Neuronal stem cell (in vitro differentiated cells): ENCODE measurements at regions not wholly inside any gene's neighbourhood (a gene's known extent, or its start where the extent isn't known, plus 50 kb on each side); places are given as distances from the start of the nearest gene placed in this dataset.

ENCODE experiments used
- DNase-seq: peaks from one replicate; pipeline ENCODE4 v3.0.0-alpha.2; 2013; ENCODE audit warnings: low spot score
- H2AFZ ChIP-seq: one replicate; pipeline ENCODE4 v1.6.1; 2013; ENCODE audit warnings: mild to moderate bottlenecking, low read length, inconsistent platforms
- H2AK5ac ChIP-seq: 2 replicates; pipeline ENCODE4 v1.6.1; 2013; ENCODE audit warnings: low read depth, mild to moderate bottlenecking, inconsistent platforms, low read length, moderate library complexity, mixed read lengths
- H2BK120ac ChIP-seq: 2 replicates; pipeline ENCODE4 v1.6.1; 2013; ENCODE audit warnings: low read depth, mild to moderate bottlenecking, inconsistent platforms, low read length, moderate library complexity, mixed read lengths
- H2BK12ac ChIP-seq: one replicate; pipeline ENCODE4 v1.6.1; 2013; ENCODE audit warnings: low read length, inconsistent platforms
- H2BK15ac ChIP-seq: 2 replicates; pipeline ENCODE4 v1.6.1; 2013; ENCODE audit warnings: mild to moderate bottlenecking, low read length, inconsistent platforms, mixed read lengths
- H2BK5ac ChIP-seq: one replicate; pipeline ENCODE4 v1.6.1; 2013; ENCODE audit warnings: inconsistent platforms, mild to moderate bottlenecking, low read length, moderate library complexity
- H3K14ac ChIP-seq: one replicate; pipeline ENCODE4 v1.6.1; 2013; ENCODE audit warnings: low read length, inconsistent platforms
- H3K18ac ChIP-seq: 2 replicates; pipeline ENCODE4 v1.6.1; 2013; ENCODE audit warnings: low read length, inconsistent platforms
- H3K23ac ChIP-seq: 2 replicates; pipeline ENCODE4 v1.6.1; 2013; ENCODE audit warnings: low read depth, mild to moderate bottlenecking, mixed read lengths, low read length, inconsistent platforms; ENCODE audit not compliant: poor library complexity
- H3K27ac ChIP-seq: replicated peaks from 3 replicates; pipeline ENCODE4 v1.5.1; 2013; ENCODE audit warnings: low read length, inconsistent platforms
- H3K27me3 ChIP-seq, 3 experiments: 2 replicates each; pipeline ENCODE4 v1.6.1; 2013; ENCODE audit warnings: low read length in 3 of 3, mild to moderate bottlenecking in 2 of 3, inconsistent platforms in 1 of 3, low read depth in 1 of 3, mixed read lengths in 1 of 3, moderate library complexity in 1 of 3; ENCODE audit not compliant: control insufficient read depth in 3 of 3, insufficient read depth in 3 of 3
- H3K36me3 ChIP-seq, 2 donors: replicated peaks in 1 of 2; 2 replicates each; pipeline ENCODE4 v1.6.1; 2013; ENCODE audit warnings: low read length in 2 of 2; ENCODE audit not compliant: control insufficient read depth in 2 of 2, insufficient read depth in 2 of 2
- H3K4ac ChIP-seq: 2 replicates; pipeline ENCODE4 v1.6.1; 2013; ENCODE audit warnings: inconsistent platforms, mild to moderate bottlenecking, low read length, moderate library complexity
- H3K4me1 ChIP-seq, 2 donors: 1 replicate in 1 of 2; 2 replicates in 1 of 2; pipeline ENCODE4 v1.6.1; 2013; ENCODE audit warnings: low read length in 2 of 2, low read depth in 1 of 2; ENCODE audit not compliant: control insufficient read depth in 2 of 2, insufficient read depth in 1 of 2
- H3K4me2 ChIP-seq: one replicate; pipeline ENCODE4 v1.6.1; 2013; ENCODE audit warnings: mild to moderate bottlenecking, low read length, inconsistent platforms; ENCODE audit not compliant: insufficient read depth, poor library complexity, severe bottlenecking
- H3K4me3 ChIP-seq, 2 donors: 2 replicates each; pipeline ENCODE4 v1.5.1; 2013; ENCODE audit warnings: low read length in 2 of 2, mild to moderate bottlenecking in 2 of 2, inconsistent platforms in 1 of 2, moderate library complexity in 1 of 2
- H3K79me1 ChIP-seq: one replicate; pipeline ENCODE4 v1.6.1; 2013; ENCODE audit warnings: low read depth, mild to moderate bottlenecking, inconsistent platforms, low read length, moderate library complexity
- H3K9ac ChIP-seq: one replicate; pipeline ENCODE4 v1.6.1; 2013; ENCODE audit warnings: mild to moderate bottlenecking, low read depth, low read length, inconsistent platforms; ENCODE audit not compliant: poor library complexity
- H3K9me3 ChIP-seq, 2 donors: replicated peaks in 1 of 2; 2 replicates each; pipeline versions ENCODE3 to v1.6.1; 2013; ENCODE audit warnings: low read length in 2 of 2, mild to moderate bottlenecking in 2 of 2, inconsistent platforms in 1 of 2, low read depth in 1 of 2, mixed read lengths in 1 of 2, moderate library complexity in 1 of 2; ENCODE audit not compliant: control insufficient read depth in 2 of 2, insufficient read depth in 1 of 2
- H4K8ac ChIP-seq: one replicate; pipeline ENCODE4 v1.6.1; 2013; ENCODE audit warnings: low read depth, mild to moderate bottlenecking, inconsistent platforms, low read length, moderate library complexity
- H4K91ac ChIP-seq: one replicate; pipeline ENCODE4 v1.6.1; 2013; ENCODE audit warnings: low read length, low read depth, mild to moderate bottlenecking, inconsistent platforms; ENCODE audit not compliant: poor library complexity
- WGBS, 2 donors: extraction: QIAGEN DNeasy Blood & Tissue Kit; methylation state at CpG; one replicate each; pipeline ENCODE4 v1.1.7; 2013; ENCODE audit warnings: missing lambda C conversion rate in 2 of 2, mixed read lengths in 1 of 2; ENCODE audit not compliant: insufficient read length in 2 of 2, insufficient replicate concordance in 1 of 2; ENCODE audit errors: extremely low coverage in 2 of 2; 5-methylcytosine and 5-hydroxymethylcytosine counted together

DNA sequence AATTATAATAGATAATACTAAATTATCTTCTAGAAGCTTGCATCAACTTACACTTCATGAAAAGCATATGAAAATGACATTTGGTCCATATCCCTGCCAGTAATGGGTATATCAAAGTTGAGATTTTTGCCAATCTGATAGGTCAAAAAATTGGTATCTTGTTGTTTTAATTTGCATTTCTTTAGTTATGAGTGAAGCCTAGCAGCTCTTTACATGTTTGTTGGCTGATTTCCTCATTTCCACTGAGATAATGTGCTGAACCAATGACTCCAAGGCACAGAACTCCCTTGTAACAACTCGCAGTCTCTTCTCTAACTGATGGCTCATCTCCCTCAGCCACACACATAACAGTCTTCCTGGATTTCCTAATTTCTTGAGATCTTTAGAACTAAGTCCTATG, 175.3 kb upstream of the SESN3 start:
- H2BK5ac ChIP-seq: no peak overlapping the region
- H3K9ac ChIP-seq: no peak overlapping the region
- H3K14ac ChIP-seq: no peak overlapping the region
- H2BK12ac ChIP-seq: no peak overlapping the region
- no peak overlapping the region for H3K18ac ChIP-seq
- H3K27me3 ChIP-seq: no peaks in the 10 kb centered on the region
- H3K4ac ChIP-seq: no peak overlapping the region
- no peak overlapping the region for H3K27ac ChIP-seq
- no peak overlapping the region for H3K4me3 ChIP-seq
- no peak overlapping the region for H4K8ac ChIP-seq
- H2AK5ac ChIP-seq: no peak overlapping the region
- H2AFZ ChIP-seq: no peak overlapping the region
- H2BK15ac ChIP-seq: no peak overlapping the region
- peaks cover 0 to 3% of the 10 kb centered on the region in 2 donors for H3K4me1 ChIP-seq
- H3K23ac ChIP-seq: no peak overlapping the region
- no peak overlapping the region for H2BK120ac ChIP-seq
- H3K36me3 ChIP-seq: no peaks in the 10 kb centered on the region
- no peaks in the 10 kb centered on the region for H3K79me1 ChIP-seq
- no peak overlapping the region for H4K91ac ChIP-seq
- DNase-seq: no peak
- no CpG with 5 or more reads among the region's 1 CpG for WGBS, 2 donors
- no peaks in the 10 kb centered on the region for H3K9me3 ChIP-seq
- H3K4me2 ChIP-seq: no peak overlapping the region

DNA sequence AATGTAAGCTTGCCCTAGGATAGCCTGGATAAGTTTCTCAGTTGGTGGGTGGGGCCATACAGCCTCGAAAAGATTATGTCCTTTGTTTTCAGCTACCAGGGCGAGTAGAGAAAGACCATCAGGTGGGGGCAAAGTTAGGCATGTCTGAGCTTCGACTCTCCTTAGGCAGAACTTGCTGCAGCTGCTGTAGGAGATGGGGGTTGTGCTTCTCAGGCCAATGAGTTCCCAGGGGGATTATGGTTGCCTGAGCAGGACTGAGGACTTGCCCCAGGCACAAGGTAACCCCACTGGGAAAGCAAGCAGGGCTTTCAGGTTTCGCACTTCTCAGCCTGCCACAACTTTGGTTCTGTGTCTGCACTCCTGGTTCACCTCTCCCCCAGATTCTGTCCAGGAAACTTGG, 173.4 kb upstream of the SESN3 start:
- Histone ChIP-seq H3K4me3 (no peak overlapping the region), H4K8ac (no peak overlapping the region), H4K91ac (peak overlapping the region; percentile 39), H3K79me1 (no peaks in the 10 kb centered on the region), H2BK120ac (no peak overlapping the region), H3K23ac (no peak overlapping the region), H3K36me3 (no peaks in the 10 kb centered on the region), H3K4ac (no peak overlapping the region), H3K18ac (no peak overlapping the region), H3K14ac (no peak overlapping the region), H3K27me3 (no peaks in the 10 kb centered on the region), H3K27ac (no peak overlapping the region), H2BK12ac (no peak overlapping the region), H2AK5ac (no peak overlapping the region), H2BK15ac (no peak overlapping the region), H3K4me1 (peaks cover 0 to 3% of the 10 kb centered on the region in 2 donors), H2AFZ (peak overlapping the region; percentile 75), H3K9me3 (no peaks in the 10 kb centered on the region), H2BK5ac (no peak overlapping the region), H3K9ac (no peak overlapping the region), H3K4me2 (no peak overlapping the region)
- DNase-seq: no peak
- no CpG with 5 or more reads among the region's 4 CpGs for WGBS, 2 donors

DNA sequence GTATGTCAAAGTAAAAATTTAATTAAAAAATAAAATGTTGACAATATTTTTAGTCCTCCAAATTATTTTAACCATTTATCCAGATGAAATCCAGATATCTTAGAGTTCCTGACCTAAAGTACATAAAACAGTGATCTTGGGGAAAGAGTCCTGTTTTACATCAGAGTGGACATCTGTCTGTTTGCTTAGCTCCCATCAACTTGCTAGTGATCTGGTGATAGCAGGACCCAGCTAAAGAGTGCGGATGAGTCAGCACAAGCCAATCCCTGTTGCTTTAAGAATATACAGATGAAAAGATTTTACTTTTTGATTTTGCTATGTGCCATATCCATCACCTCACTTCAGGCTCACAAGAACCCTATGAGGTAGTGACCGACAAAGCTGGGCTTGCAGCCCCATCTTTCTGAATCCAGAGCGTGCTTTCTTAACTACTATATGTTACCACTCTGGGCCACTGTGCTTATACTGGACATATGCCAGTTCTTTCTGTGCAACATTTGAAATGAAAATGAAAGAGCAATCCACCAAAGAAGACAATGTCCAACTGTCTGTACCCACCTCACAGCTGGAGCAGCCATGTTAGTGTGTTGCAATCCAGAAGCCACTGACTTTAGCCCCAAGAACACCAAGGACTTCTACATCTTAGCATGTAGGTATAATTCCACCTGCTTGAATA, 167.6 kb upstream of the SESN3 start:
- no peak overlapping the region for H3K18ac ChIP-seq
- no peak overlapping the region for H3K9ac ChIP-seq
- no peak overlapping the region for H3K4ac ChIP-seq
- H2AK5ac ChIP-seq: no peak overlapping the region
- H3K4me2 ChIP-seq: no peak overlapping the region
- H2AFZ ChIP-seq: no peak overlapping the region
- no peak overlapping the region for H4K8ac ChIP-seq
- H2BK120ac ChIP-seq: no peak overlapping the region
- no peak overlapping the region for H2BK12ac ChIP-seq
- no peak overlapping the region for H2BK15ac ChIP-seq
- no peak overlapping the region for H3K4me3 ChIP-seq
- H4K91ac ChIP-seq: no peak overlapping the region
- no peaks in the 10 kb centered on the region for H3K9me3 ChIP-seq
- no peaks in the 10 kb centered on the region for H3K4me1 ChIP-seq
- no peaks in the 10 kb centered on the region for H3K27me3 ChIP-seq
- DNase-seq: no peak
- H3K36me3 ChIP-seq: no peaks in the 10 kb centered on the region
- no peak overlapping the region for H2BK5ac ChIP-seq
- H3K79me1 ChIP-seq: no peaks in the 10 kb centered on the region
- no CpG with 5 or more reads among the region's 3 CpGs for WGBS, 2 donors
- H3K23ac ChIP-seq: no peak overlapping the region
- H3K27ac ChIP-seq: no peak overlapping the region
- H3K14ac ChIP-seq: no peak overlapping the region

DNA sequence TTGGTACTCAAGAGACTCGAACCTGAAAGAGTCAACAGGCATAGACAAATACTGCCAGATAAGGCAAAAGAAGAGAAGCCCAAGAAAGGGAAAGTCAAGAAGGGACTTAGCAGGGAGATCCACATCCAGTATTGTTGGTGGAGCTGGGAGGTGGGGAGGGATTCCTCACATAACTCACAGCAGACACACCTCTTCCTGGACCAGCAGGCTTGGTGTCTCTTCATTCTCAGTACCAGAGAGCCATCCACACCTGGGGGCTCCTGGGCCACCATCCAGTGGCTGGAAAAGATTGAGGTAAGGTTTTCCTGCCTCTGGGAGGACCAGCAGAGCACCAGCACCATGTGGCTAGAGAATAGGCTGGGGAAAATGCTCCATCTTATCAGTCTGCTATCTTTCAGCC, 161.6 kb upstream of the SESN3 start:
- Histone ChIP-seq H2BK5ac (no peak overlapping the region), H3K18ac (no peak overlapping the region), H3K14ac (no peak overlapping the region), H2AFZ (no peak overlapping the region), H3K27me3 (peaks cover 0 to 7% (median 0%) of the 10 kb centered on the region in 3 experiments), H3K27ac (no peak overlapping the region), H3K4ac (no peak overlapping the region), H3K23ac (no peak overlapping the region), H4K91ac (no peak overlapping the region), H2BK15ac (no peak overlapping the region), H3K4me2 (no peak overlapping the region), H3K9me3 (no peaks in the 10 kb centered on the region), H4K8ac (no peak overlapping the region), H2BK12ac (no peak overlapping the region), H2BK120ac (no peak overlapping the region), H3K36me3 (no peaks in the 10 kb centered on the region), H2AK5ac (no peak overlapping the region), H3K79me1 (no peaks in the 10 kb centered on the region), H3K9ac (no peak overlapping the region), H3K4me3 (no peak overlapping the region), H3K4me1 (no peaks in the 10 kb centered on the region)
- no CpG with 5 or more reads among the region's 1 CpG for WGBS, 2 donors
- DNase-seq: no peak
